Skeletal muscle cell (primary cell): ENCODE measurements at regions not wholly inside any gene's neighbourhood (a gene's known extent, or its start where the extent isn't known, plus 50 kb on each side); places are given as distances from the start of the nearest gene placed in this dataset.

ENCODE experiments used
- DNase-seq: peaks from one replicate; pipeline ENCODE4 v3.0.0-alpha.2; 2010; ENCODE audit warnings: low read depth
- H3K4me3 ChIP-seq: 2 replicates; pipeline ENCODE4 v1.5.1; 2011; ENCODE audit warnings: low read depth, mild to moderate bottlenecking, control low read depth, low read length, moderate library complexity

- no peak overlapping the region for H3K4me3 ChIP-seq
- DNase-seq: no peak
These were observed 138.1 kb upstream of the HMHB1 start for GRCh38 chr5:143673676-143674468.

- DNase-seq: no peak
- H3K4me3 ChIP-seq: no peak overlapping the region
These were observed 139.2 kb upstream of the HMHB1 start for GRCh38 chr5:143672806-143673205.

GRCh38 chr5:143671674-143672569 is 140.0 kb upstream of the HMHB1 start:
- DNase-seq: no peak
- H3K4me3 ChIP-seq: no peak overlapping the region

GRCh38 chr5:143671021-143671420 is 140.9 kb upstream of the HMHB1 start:
- H3K4me3 ChIP-seq: no peak overlapping the region
- no peak for DNase-seq

GRCh38 chr5:143665866-143666265 is 146.1 kb upstream of the HMHB1 start:
- DNase-seq: no peak

GRCh38 chr5:143664623-143665022 is 147.3 kb upstream of the HMHB1 start:
- no peak for DNase-seq
- H3K4me3 ChIP-seq: no peak overlapping the region

More at GRCh38 chr5:143665866-143666265, 146.1 kb upstream of the HMHB1 start:
- no peak overlapping the region for H3K4me3 ChIP-seq

- H3K4me3 ChIP-seq: no peak overlapping the region
These were observed 148.1 kb upstream of the HMHB1 start for GRCh38 chr5:143663872-143664271.

GRCh38 chr5:143662020-143662419 is 149.9 kb upstream of the HMHB1 start:
- H3K4me3 ChIP-seq: no peak overlapping the region
- DNase-seq: no peak

More at GRCh38 chr5:143663872-143664271, 148.1 kb upstream of the HMHB1 start:
- DNase-seq: no peak

- no peak overlapping the region for H3K4me3 ChIP-seq
- no peak for DNase-seq
These were observed 151.3 kb upstream of the HMHB1 start for GRCh38 chr5:143660625-143661024.

GRCh38 chr5:143659599-143660238 is 152.2 kb upstream of the HMHB1 start:
- H3K4me3 ChIP-seq: no peak overlapping the region
- DNase-seq: no peak

- H3K4me3 ChIP-seq: no peak overlapping the region
- DNase-seq: no peak
These were observed 153.0 kb upstream of the HMHB1 start for GRCh38 chr5:143658956-143659355.

GRCh38 chr5:143657647-143658285 is 154.2 kb upstream of the HMHB1 start:
- H3K4me3 ChIP-seq: no peak overlapping the region
- DNase-seq: no peak

GRCh38 chr5:143653766-143654282 is 158.1 kb upstream of the HMHB1 start:
- DNase-seq: no peak
- H3K4me3 ChIP-seq: no peak overlapping the region

GRCh38 chr5:143653256-143653655 is 158.7 kb upstream of the HMHB1 start:
- no peak overlapping the region for H3K4me3 ChIP-seq
- DNase-seq: no peak

- DNase-seq: no peak
- H3K4me3 ChIP-seq: no peak overlapping the region
These were observed 159.8 kb upstream of the HMHB1 start for GRCh38 chr5:143652108-143652700.

- no peak overlapping the region for H3K4me3 ChIP-seq
- DNase-seq: no peak
These were observed 161.9 kb upstream of the HMHB1 start for GRCh38 chr5:143649937-143650621.

GRCh38 chr5:143648696-143649095 is 163.3 kb upstream of the HMHB1 start:
- no peak for DNase-seq

GRCh38 chr5:143646961-143647360 is 165.0 kb upstream of the HMHB1 start:
- no peak overlapping the region for H3K4me3 ChIP-seq
- DNase-seq: no peak

More at GRCh38 chr5:143648696-143649095, 163.3 kb upstream of the HMHB1 start:
- no peak overlapping the region for H3K4me3 ChIP-seq
